Prostate gland (tissue), 2 donors: ENCODE measurements at regions not wholly inside any gene's neighbourhood (a gene's known extent, or its start where the extent isn't known, plus 50 kb on each side); places are given as distances from the start of the nearest gene placed in this dataset.

Source experiments
- CTCF ChIP-seq, 4 experiments: fragments of 200-600 bp in 2 of 4; fragments of 450-650 bp in 2 of 4; sonication (generic) in 2 of 4; IDR thresholded peaks; 1 replicate in 3 of 4; 2 replicates in 1 of 4; pipeline ENCODE4 v1.5.1; 2016 to 2019; ENCODE audit warnings: antibody characterized with exemption in 4 of 4, mild to moderate bottlenecking in 2 of 4, moderate library complexity in 2 of 4
- POLR2A ChIP-seq: fragments of 450-650 bp; IDR thresholded peaks from one replicate; pipeline ENCODE4 v1.6.1; 2016; ENCODE audit warnings: antibody characterized with exemption, mild to moderate bottlenecking
- POLR2AphosphoS5 ChIP-seq: sonication (generic); formaldehyde crosslinking; IDR thresholded peaks from one replicate; pipeline ENCODE4 v1.6.1; 2017; ENCODE audit warnings: antibody characterized with exemption

GRCh38 chr2:45320956-45321355, 290.1 kb downstream of the SRBD1 start:
- TF ChIP-seq POLR2AphosphoS5 (no peak), CTCF (IDR thresholded peaks at IDR 0.05) (no peak), POLR2A (no peak)
